ENCODE measurements at regions not wholly inside any gene's neighbourhood (a gene's known extent, or its start where the extent isn't known, plus 50 kb on each side); places are given as distances from the start of the nearest gene placed in this dataset.
"Not testable (repeated sequence)": the region's sequence is repeated elsewhere in the genome, so short reads cannot be mapped to it uniquely, and the experiment has no call there.

DNA sequence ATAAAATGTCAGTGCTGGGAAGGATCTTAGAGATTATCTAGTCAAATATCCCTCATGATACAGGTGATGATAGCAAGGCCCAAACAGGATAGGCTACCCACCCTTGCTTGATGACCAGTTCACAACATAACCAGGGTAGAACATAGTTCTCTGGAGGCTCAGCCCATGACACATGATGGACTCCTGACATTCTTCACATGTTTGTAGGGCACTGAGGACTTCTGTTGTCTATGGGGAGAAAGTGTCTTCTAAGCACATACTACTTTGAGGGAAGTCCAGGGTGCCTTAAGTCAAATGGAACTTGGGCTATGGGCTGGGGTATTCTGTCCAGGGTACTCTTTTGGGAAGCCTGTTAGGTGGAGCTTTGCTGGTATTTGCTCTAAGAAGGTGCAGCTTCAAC is 148.9 kb downstream of the GLUL start:
- in situ Hi-C loops (cut with HindIII; ENCODE audit: low sequenced_read_pairs): no loop called here
- no peak for DNase-seq (ENCODE audit: low spot score)

DNA sequence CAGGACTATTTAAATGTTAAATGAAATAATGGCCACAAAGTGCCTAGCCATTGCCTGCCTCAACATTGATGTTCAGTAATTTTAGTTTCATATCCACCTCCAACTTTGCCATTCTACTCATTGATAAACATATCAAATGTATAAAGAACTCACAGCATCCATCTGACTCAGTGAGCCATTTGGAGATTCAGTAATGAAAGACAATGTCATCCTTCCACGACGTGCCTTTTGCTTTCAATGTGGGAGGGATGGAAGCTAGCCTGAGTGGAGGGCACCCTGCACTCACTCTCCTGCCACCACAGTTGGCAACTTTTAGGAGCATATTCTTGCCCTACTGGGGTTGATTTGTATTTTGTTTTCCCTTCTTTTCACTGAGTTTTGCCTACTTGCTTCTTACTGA is 151.5 kb downstream of the GLUL start:
- in situ Hi-C loops (cut with HindIII; ENCODE audit: low sequenced_read_pairs): no loop called here
- DNase-seq (ENCODE audit: low spot score): no peak

DNA sequence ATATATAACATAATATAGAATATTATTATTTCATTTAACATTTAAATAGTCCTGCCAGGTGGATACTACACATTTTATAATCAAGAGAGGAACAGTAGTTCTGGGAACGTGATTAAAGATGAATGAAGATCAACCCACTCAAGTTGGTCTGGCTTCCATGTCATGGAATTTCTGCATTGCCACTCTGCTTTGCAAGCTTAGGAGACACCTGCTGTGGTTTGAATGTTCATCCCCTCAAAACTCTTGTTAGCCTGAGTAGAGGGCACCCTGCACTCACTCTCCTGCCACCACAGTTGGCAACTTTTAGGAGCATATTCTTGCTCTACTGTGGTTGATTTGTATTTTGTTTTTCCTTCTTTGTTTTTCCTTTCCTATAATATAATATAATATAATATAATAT is 153.2 kb downstream of the GLUL start:
- DNase-seq (ENCODE audit: low spot score): no peak
- in situ Hi-C loops (cut with HindIII; ENCODE audit: low sequenced_read_pairs): no loop called here

DNA sequence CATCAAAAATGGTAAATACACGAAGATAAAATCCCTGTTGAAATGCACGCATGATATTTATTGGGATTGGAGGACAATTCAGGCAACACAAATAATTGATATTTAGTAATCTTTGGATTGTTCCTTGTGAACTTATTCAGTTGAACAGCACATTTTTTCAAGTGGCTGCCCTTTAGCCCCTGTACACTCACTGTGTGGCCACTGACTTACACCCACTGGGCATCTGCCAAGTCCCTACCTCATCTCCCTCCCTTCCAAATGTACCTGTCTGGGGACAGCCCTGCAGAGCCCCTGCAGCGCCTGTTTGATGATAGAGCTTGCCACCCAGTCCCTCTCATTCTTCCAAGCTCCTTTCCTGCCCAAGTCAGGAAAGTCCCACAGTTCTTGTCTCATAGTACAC is 154.3 kb downstream of the GLUL start:
- in situ Hi-C loops (cut with HindIII; ENCODE audit: low sequenced_read_pairs): no loop called here
- no peak for DNase-seq (ENCODE audit: low spot score)

DNA sequence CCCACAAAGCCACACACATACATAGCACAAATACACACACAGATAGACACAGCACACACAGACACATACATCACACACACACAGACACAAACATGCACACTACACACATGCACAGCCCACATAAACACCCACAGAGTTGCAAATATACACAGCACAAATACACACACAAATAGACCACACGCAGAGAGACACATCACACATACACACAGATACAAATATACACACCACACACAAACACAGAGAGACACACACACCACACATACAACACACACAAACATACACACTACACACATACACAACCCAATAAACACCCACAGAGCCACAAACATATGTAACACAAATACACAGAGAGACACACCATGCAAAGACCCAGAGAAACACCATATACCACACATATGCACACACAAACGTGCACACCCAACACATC is 154.9 kb downstream of the GLUL start:
- DNase-seq (ENCODE audit: low spot score): no peak
- in situ Hi-C loops (cut with HindIII; ENCODE audit: low sequenced_read_pairs): no loop called here

DNA sequence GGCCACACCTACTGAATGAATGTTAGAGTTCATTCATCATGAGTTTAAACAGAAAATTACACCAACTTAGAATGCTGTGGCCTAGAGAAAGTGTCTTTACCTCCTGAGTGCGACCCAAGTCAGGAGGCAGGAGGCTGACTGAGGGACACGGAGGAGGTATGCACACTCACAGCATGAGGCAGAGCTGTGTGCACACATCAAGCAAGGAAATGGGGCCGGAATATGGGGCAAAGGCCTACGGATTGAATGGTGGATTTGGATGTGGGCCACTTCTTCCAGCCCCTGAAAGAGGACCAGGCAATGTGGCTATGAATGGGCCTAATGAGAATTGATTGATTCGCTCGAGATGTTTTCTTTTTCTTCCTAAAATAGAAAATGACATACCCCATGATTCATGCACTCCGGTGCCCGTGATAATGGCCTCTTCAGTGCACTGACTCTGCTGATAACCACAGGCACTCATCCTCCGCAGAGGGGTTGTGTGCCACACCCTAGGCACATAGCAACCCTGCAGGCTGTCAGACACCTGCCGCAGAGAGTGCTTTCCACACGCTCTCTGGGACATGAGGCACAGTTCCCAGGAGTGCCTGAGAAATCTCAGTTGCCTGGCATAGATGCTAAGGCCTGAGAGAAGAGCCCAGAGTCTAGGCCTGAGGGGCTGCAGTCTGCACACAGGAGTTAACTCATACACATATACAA is 155.5 kb downstream of the GLUL start:
- in situ Hi-C loops (cut with HindIII; ENCODE audit: low sequenced_read_pairs): no loop called here
- peak; percentile 2 for DNase-seq (ENCODE audit: low spot score)

DNA sequence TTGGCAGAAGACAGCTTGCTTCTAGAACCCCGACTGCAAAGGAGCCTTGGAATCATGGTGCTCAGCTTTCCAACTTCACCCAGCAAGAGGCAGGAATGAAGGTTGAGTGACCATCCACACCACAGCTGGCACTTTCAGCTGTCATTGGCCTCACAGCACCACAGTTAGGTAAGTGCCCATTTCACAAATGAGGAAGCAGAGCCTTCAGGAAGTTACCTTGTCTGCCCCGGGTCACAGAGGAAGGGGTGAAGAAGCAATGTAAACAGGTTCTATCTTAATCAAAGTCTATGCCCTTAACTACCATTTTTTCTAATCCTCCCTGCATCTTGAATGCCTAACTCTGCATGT is 156.0 kb downstream of the GLUL start:
- in situ Hi-C loops (cut with HindIII; ENCODE audit: low sequenced_read_pairs): no loop called here
- DNase-seq (ENCODE audit: low spot score): no peak

DNA sequence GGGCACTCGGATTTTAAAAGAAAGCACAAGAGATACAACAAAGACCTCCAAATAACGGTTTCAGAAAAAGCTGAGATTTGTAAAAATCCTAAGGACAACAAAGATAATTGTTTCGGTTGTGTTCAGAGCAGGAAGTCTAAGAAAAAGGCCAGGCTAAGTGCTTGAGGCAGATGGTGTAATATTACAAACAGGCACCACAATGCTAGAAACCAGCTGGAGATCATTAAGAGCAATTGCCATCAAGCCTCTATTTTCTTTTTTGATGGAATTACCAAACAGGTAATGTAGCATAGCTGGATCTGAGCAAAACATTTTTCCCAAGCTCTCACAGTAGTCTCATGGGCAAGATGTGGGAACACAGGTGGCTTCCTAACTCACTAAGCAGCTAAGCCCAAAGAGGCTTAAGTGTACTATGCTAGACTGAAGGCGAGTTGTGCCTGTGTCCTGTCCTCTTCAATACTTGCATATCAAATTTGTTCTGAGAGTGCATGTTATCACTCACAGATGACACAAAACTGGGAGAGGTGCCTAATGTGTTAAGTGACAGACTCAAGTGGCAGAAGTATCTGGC is 161.6 kb downstream of the GLUL start:
- in situ Hi-C loops (cut with HindIII; ENCODE audit: low sequenced_read_pairs): no loop called here
- peak; percentile 19 for DNase-seq (ENCODE audit: low spot score)

DNA sequence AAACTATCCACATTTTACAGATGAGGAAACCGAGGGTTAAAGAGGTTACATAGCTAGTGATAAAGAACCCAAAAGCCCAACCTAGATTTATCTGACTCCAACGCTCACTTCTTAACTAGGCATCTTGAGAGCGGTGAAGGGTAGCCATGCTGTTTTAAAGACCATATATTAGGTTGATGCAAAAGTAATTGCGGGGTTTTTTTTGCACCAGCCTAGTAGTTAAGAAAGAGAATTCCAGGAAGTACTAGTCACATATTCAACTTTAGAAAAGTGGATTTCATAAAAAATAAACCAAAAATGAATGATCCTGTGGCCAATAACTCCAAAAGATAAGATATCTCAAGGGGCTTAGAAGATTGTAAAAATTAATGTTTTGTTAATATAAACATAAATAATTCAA is 162.1 kb downstream of the GLUL start:
- no peak for DNase-seq (ENCODE audit: low spot score)
- in situ Hi-C loops (cut with HindIII; ENCODE audit: low sequenced_read_pairs): no loop called here

DNA sequence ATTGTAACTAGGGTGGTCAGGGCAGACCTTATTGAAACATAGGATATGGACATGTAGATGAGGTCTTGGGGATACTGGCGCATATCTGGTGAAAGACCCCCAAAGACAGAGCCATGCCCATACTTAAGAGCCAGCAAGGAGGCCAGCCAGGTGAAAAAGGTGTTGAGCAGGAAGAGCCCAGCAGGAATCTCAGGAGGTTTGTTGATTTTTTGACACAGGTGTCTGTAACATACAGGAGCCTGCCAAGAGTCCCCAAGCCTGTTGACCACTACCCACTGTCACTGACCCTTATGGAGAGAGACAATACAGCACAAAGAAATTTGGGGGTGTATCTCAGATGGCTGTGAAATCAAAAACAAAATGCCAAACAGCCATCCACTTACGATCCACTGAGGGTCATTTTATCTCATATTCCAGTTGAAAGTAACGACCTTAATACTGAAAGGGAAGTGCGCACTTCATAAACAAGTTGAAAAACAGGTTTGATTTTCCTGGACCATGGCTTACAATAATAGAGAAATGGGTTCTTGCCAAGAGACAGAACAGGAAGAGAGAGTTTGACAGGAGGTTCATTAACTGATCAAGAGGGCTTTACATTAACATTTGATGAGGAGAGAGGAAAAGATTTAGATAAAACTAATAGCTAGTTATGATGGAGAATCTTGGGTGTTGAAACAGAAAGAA is 163.6 kb downstream of the GLUL start:
- in situ Hi-C loops (cut with HindIII; ENCODE audit: low sequenced_read_pairs): no loop called here
- no peak for DNase-seq (ENCODE audit: low spot score)

DNA sequence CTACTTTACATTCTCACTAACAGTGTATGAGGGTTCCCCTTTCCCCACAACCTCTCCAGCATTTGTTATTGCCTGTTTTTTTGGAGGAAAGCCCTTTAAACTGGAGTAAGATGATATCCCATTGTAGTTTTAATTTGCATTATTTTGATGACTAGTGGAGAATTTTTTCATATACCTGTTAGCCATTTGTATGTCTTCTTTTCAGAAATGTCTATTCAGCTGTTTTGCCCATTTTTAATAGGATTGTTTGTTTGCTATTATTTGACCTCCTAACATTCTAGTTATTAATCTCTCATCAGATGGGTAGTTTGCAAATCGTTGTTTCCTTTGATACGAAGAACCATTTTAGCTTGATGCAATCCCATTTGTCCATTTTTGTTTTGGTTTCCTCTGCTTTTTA is 165.0 kb downstream of the GLUL start:
- no peak for DNase-seq (ENCODE audit: low spot score)
- in situ Hi-C loops (cut with HindIII; ENCODE audit: low sequenced_read_pairs): no loop called here

DNA sequence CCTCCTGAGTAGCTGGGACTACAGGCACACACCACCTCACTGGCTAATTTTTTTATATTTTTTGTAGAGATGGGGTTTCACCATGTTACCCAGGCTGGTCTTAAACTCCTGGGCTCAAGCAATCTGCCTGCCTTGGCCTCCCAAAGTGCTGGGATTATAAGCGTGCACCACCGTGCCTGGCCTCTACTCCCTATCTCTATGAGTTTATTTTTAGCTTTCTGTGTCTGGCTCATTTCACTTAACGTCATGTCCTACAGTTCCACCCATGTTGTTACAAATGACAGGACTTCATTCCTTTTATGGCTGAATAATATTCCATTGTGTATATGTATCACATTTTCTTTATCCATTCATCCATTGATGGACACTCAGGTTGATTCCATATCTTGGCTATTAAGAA is 164.2 kb upstream of the ZNF648 start:
- DNase-seq (ENCODE audit: low spot score); in situ Hi-C loops (cut with HindIII; ENCODE audit: low sequenced_read_pairs): not testable (repeated sequence)

DNA sequence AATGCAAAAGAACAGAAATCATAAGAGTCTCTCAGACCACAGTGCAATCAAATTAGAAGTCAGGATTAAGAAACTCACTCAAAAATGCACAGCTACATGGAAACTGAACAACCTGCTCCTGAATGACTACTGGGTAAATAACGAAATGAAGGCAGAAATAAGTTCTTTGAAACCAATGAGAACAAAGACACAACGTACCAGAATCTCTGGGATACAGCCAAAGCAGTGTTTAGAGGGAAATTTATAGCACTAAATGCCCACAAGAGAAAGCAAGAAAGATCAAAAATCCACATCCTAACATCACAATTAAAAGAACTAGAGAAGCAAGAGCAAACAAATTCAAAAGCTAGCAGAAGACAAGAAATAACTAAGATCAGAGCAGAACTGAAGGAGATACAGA is 160.5 kb upstream of the ZNF648 start:
- in situ Hi-C loops (cut with HindIII; ENCODE audit: low sequenced_read_pairs); DNase-seq (ENCODE audit: low spot score): not testable (repeated sequence)

DNA sequence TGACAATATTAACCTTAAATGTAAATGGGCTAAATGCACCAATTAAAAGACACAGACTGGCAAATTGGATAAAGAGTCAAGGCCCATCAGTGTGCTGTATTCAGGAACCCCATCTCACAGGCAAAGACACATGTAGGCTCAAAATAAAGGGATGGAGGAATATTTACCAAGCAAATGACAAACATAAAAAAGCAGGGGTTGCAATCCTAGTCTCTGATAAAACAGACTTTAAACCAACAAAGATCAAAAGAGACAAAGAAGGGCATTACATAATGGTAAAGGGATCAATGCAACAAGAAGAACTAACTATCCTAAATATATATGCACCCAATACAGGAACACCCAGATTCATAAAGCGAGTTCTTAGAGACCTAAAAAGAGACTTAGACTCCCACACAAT is 159.9 kb upstream of the ZNF648 start:
- DNase-seq (ENCODE audit: low spot score); in situ Hi-C loops (cut with HindIII; ENCODE audit: low sequenced_read_pairs): not testable (repeated sequence)

DNA sequence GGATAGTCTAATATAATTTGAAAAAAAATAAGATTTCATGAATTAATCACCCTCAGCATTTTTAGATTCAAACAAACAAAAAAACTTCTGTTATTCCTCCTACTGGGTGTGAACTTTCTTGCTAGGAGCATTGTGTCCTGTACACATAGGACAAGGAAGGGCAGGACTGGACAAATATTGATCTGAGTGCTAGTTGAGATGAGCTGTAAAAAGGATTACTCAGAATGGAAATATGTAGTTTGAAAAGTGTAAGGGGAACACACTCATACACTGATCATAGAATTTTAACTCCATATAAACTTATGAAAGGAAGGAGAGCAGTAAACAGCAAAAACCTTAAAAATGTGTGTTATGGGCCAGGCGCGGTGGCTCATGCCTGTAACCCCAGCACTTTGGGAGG is 156.5 kb upstream of the ZNF648 start:
- in situ Hi-C loops (cut with HindIII; ENCODE audit: low sequenced_read_pairs): no loop called here
- DNase-seq (ENCODE audit: low spot score): no peak

DNA sequence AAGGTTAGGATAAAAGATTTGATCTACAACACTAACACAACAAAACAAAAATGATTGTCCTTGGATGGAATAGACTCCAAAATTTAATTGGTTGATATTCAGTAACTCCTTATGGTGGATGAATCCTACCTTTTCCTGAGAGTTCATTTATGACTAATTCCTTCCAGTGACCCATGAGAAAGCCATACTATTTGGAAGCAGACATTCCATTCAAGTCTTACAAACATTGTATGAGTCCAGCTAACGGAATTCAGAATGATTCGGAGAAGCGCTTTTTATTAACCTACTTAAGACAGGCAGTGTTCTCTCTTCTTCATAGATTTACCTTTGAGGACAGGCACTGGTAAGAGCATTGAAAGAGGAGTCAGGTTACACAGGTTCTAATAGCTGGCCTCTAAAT is 155.6 kb upstream of the ZNF648 start:
- in situ Hi-C loops (cut with HindIII; ENCODE audit: low sequenced_read_pairs): no loop called here
- DNase-seq (ENCODE audit: low spot score): no peak

DNA sequence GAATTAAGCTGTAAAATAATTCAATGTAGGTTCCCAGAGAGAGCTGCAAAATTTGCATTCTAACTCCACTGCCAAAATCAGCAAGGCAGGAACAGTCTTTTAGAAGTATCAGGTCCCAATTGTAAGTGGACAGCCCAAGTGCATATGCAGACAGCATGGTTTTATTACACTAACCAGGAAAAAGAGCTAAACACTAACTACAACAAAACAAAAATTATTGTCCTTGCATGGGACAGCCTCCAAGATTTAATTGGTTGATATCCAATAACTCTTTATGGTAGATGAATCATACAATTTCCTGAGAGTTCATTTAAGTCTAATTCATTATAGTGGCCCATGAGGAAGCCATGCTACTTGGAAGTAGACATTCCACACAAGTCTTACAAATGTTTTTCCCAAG is 154.3 kb upstream of the ZNF648 start:
- in situ Hi-C loops (cut with HindIII; ENCODE audit: low sequenced_read_pairs): no loop called here
- DNase-seq (ENCODE audit: low spot score): no peak

DNA sequence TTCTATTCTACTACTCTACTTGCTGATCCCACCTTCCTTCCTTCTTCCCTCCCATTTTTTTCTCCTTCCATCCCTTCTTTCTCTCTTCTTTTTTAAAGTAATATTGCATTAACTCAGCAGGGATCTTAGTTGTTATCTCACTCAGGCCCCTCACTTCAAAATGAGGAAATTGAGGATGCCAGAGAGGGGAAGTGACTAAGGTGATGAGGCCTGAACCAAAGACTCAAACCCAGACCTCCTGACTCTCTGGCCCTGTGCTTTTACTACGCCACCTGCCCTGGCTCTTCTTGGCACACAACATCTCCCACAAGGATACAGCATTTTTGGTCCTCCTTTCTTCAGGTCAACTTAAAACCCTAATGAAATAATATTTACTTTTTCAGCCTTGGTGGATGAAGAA is 151.7 kb upstream of the ZNF648 start:
- no peak for DNase-seq (ENCODE audit: low spot score)
- in situ Hi-C loops (cut with HindIII; ENCODE audit: low sequenced_read_pairs): no loop called here

DNA sequence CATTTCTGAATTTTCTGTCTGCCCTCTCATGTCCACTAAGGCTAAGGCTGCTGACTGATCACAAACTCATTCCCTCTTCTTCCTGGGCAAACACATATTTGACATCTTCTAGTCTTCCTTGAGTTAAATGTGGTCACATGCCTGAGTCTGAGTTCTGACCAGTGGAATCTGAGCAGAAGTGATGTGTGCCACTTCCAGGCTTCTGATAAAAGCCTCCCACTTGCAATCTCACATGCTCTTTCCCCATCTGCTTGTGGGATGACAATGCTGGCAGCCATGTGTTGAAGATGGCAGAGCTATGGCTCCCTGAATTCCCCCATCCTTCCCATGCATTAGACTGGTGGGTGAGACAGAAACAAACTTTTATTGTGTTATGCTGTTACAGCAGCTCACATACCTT is 149.9 kb upstream of the ZNF648 start:
- in situ Hi-C loops (cut with HindIII; ENCODE audit: low sequenced_read_pairs): no loop called here
- no peak for DNase-seq (ENCODE audit: low spot score)

DNA sequence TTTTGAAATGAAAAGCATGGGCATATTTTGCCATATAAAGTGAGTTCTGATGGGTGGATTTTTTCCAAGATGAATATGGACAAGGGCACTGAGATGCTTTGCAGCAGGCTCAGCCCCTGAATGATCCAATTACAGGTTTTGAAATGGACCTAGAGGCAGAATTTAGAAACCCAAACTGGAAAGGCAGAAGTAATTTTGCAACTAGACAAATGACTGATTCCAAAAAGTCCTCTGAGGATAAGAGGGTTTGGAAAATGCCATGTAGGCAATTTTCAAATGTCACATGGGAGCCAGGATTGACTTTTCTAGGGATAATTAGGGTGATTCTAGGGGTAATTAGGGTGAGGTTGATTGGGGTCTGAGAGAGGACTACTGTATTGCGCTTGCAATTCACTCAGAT is 148.9 kb upstream of the ZNF648 start:
- in situ Hi-C loops (cut with HindIII; ENCODE audit: low sequenced_read_pairs): no loop called here
- DNase-seq (ENCODE audit: low spot score): no peak

DNA sequence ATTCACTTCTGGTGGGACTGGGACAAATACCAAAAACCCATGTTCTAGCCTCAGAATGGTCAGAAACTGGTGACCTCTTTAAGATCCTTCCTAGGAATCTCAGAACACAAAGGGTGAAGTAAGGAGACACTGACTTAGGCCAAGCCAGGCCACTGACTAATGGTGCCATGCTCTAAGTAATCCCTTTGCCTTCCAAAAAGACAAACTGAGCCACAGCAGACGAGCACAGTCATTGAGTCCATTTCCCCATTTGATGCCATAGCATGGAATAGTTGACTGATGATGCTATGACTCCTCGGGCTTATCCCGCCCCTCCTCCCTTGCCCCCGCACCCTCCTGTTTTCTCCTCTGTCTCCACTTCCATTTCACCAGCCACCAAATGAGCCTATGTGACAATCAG is 145.8 kb upstream of the ZNF648 start:
- no peak for DNase-seq (ENCODE audit: low spot score)
- in situ Hi-C loops (cut with HindIII; ENCODE audit: low sequenced_read_pairs): no loop called here

Measured in G401 (cell line).